Tibial nerve (tissue), 3 donors: ENCODE measurements at regions not wholly inside any gene's neighbourhood (a gene's known extent, or its start where the extent isn't known, plus 50 kb on each side); places are given as distances from the start of the nearest gene placed in this dataset.

Experiments used
- CTCF ChIP-seq, 5 experiments: fragments of 200-600 bp in 3 of 5; fragments of 450-650 bp in 2 of 5; sonication (generic) in 3 of 5; IDR thresholded peaks; one replicate each; pipeline ENCODE4 v1.5.1; 2016 to 2019; ENCODE audit warnings: antibody characterized with exemption in 5 of 5, mild to moderate bottlenecking in 3 of 5, moderate library complexity in 2 of 5
- POLR2A ChIP-seq, 2 donors: fragments of 450-650 bp; IDR thresholded peaks; one replicate each; pipeline ENCODE4 v1.6.1; 2017; ENCODE audit warnings: antibody characterized with exemption in 2 of 2, mild to moderate bottlenecking in 2 of 2, moderate library complexity in 2 of 2

GRCh38 chr5:40431734-40432133, 248.0 kb upstream of the PTGER4 start:
- TF ChIP-seq CTCF (IDR thresholded peaks at IDR 0.05) (no peak), POLR2A (IDR thresholded peaks at IDR 0.05) (no peak)
